WTC11 (cell line): ENCODE measurements at regions not wholly inside any gene's neighbourhood (a gene's known extent, or its start where the extent isn't known, plus 50 kb on each side); places are given as distances from the start of the nearest gene placed in this dataset.

Source experiments
- ATAC-seq: fragments of 200-7000 bp; cut with Tn5 transposase; 2 replicates; pipeline ENCODE4 v1.10.0; 2021; ENCODE audit warnings: mild to moderate bottlenecking, moderate library complexity
- CTCF ChIA-PET: fragments of 300-600 bp; sonication (Branson Sonifier 250); formaldehyde crosslinking; loops from one replicate; lab custom pipeline; 2021; ENCODE audit warnings: antibody characterized with exemption; lab: Charles Lee
- POLR2A ChIA-PET: fragments of 350-600 bp; sonication (Branson Sonifier 250); formaldehyde crosslinking; loops from one replicate; lab custom pipeline; 2021; ENCODE audit warnings: antibody characterized with exemption; lab: Charles Lee
- DNase-seq: peaks from one replicate; pipeline ENCODE4 v3.0.0; 2021; ENCODE audit warnings: low spot score
- H3K27ac Mint-ChIP-seq: 2 replicates; pipeline ENCODE4 v1.8.0; 2021; ENCODE audit warnings: mixed read lengths
- H3K27me3 Mint-ChIP-seq: 2 replicates; pipeline ENCODE4 v1.8.0; 2021; ENCODE audit warnings: low read depth, mild to moderate bottlenecking, moderate library complexity, mixed read lengths
- H3K36me3 Mint-ChIP-seq: 2 replicates; pipeline ENCODE4 v1.8.0; 2021; ENCODE audit warnings: mixed read lengths
- H3K4me1 Mint-ChIP-seq: 2 replicates; pipeline ENCODE4 v1.8.0; 2022; ENCODE audit warnings: mixed read lengths
- H3K4me3 Mint-ChIP-seq: 2 replicates; pipeline ENCODE4 v1.8.0; 2021; ENCODE audit warnings: mild to moderate bottlenecking, moderate library complexity, mixed read lengths
- H3K9me3 Mint-ChIP-seq: 2 replicates; pipeline ENCODE4 v1.8.0; 2021; ENCODE audit warnings: mixed read lengths
- ETV6 ChIP-seq: sonication (generic); formaldehyde crosslinking; IDR thresholded peaks from 2 replicates; pipeline ENCODE4 v1.8.1; 2022; ENCODE audit warnings: mild to moderate bottlenecking, missing genetic modification reagents
- FOXP4 ChIP-seq: sonication (generic); formaldehyde crosslinking; IDR thresholded peaks from 2 replicates; pipeline ENCODE4 v1.8.0; 2022; ENCODE audit warnings: mild to moderate bottlenecking, missing genetic modification reagents
- JAZF1 ChIP-seq: fragments of 250-450 bp; sonication (Bioruptor Pico); IDR thresholded peaks from 2 replicates; pipeline ENCODE4 v1.9.0; 2021; ENCODE audit warnings: moderate library complexity, mild to moderate bottlenecking, inconsistent platforms
- KAT7 ChIP-seq: sonication (generic); formaldehyde crosslinking; IDR thresholded peaks from 2 replicates; pipeline ENCODE4 v1.8.1; 2023; ENCODE audit warnings: missing genetic modification reagents, mild to moderate bottlenecking, borderline replicate concordance
- MYBL2 ChIP-seq: sonication (generic); formaldehyde crosslinking; IDR thresholded peaks from 2 replicates; pipeline ENCODE4 v1.8.1; 2023; ENCODE audit warnings: mild to moderate bottlenecking, moderate library complexity, missing genetic modification reagents
- NFATC4 ChIP-seq: fragments of 250-450 bp; sonication (Bioruptor Pico); IDR thresholded peaks from 2 replicates; pipeline ENCODE4 v1.9.0; 2021; ENCODE audit warnings: mild to moderate bottlenecking
- NFE2L1 ChIP-seq: sonication (generic); formaldehyde crosslinking; IDR thresholded peaks from 2 replicates; pipeline ENCODE4 v1.8.1; 2023; ENCODE audit warnings: missing genetic modification reagents
- NFYB ChIP-seq: sonication (generic); formaldehyde crosslinking; conservative IDR thresholded peaks from 2 replicates; pipeline ENCODE4 v1.8.0; 2022; ENCODE audit warnings: low read depth, missing genetic modification reagents
- SMAD3 ChIP-seq: sonication (generic); formaldehyde crosslinking; IDR thresholded peaks from 2 replicates; pipeline ENCODE4 v1.8.0; 2022; ENCODE audit warnings: missing genetic modification reagents, mild to moderate bottlenecking, borderline replicate concordance
- TCF7 ChIP-seq: sonication (generic); formaldehyde crosslinking; IDR thresholded peaks from 2 replicates; pipeline ENCODE4 v1.8.0; 2022; ENCODE audit warnings: mild to moderate bottlenecking, low read depth, missing genetic modification reagents, moderate library complexity
- ZMAT4 ChIP-seq: fragments of 250-450 bp; sonication (Bioruptor Pico); IDR thresholded peaks from 2 replicates; pipeline ENCODE4 v1.9.0; 2021; ENCODE audit warnings: mild to moderate bottlenecking
- ZNF138 ChIP-seq: sonication (generic); formaldehyde crosslinking; conservative IDR thresholded peaks from 2 replicates; pipeline ENCODE4 v1.8.1; 2022; ENCODE audit warnings: mild to moderate bottlenecking, moderate library complexity, missing genetic modification reagents
- ZNF232 ChIP-seq: sonication (generic); formaldehyde crosslinking; IDR thresholded peaks from 2 replicates; pipeline ENCODE4 v1.8.0; 2022; ENCODE audit warnings: mild to moderate bottlenecking, missing genetic modification reagents
- ZNF317 ChIP-seq: sonication (generic); formaldehyde crosslinking; IDR thresholded peaks from 2 replicates; pipeline ENCODE4 v1.8.1; 2023; ENCODE audit warnings: low read depth, mild to moderate bottlenecking, moderate library complexity, missing genetic modification reagents, borderline replicate concordance
- TF ChIP-seq, protein P1 (sequence below): sonication (generic); formaldehyde crosslinking; IDR thresholded peaks from 2 replicates; pipeline ENCODE4 v1.8.1; 2023; ENCODE audit warnings: mild to moderate bottlenecking, moderate library complexity, missing genetic modification reagents
- TF ChIP-seq, protein P2 (sequence below): sonication (generic); formaldehyde crosslinking; IDR thresholded peaks from 2 replicates; pipeline ENCODE4 v1.8.1; 2022; ENCODE audit warnings: mild to moderate bottlenecking, moderate library complexity, missing genetic modification reagents
- TF ChIP-seq, protein P3 (sequence below): sonication (generic); formaldehyde crosslinking; IDR thresholded peaks from 2 replicates; pipeline ENCODE4 v1.8.1; 2023; ENCODE audit warnings: mild to moderate bottlenecking, missing genetic modification reagents
- TF ChIP-seq, protein P4 (sequence below): sonication (generic); formaldehyde crosslinking; IDR thresholded peaks from 2 replicates; pipeline ENCODE4 v1.8.1; 2022; ENCODE audit warnings: low read depth, mild to moderate bottlenecking, moderate library complexity, missing genetic modification reagents, borderline replicate concordance

- H3K27ac Mint-ChIP-seq: no peak overlapping the region
- no peaks in the 10 kb centered on the region for H3K27me3 Mint-ChIP-seq
- H3K4me3 Mint-ChIP-seq: no peak overlapping the region
- H3K4me1 Mint-ChIP-seq: no peaks in the 10 kb centered on the region
- TF ChIP-seq TCF7 (CRISPR knock-in tag): no peak
- ATAC-seq (no peak), DNase-seq (no peak)
- POLR2A ChIA-PET: no interaction called here
- H3K36me3 Mint-ChIP-seq: no peaks in the 10 kb centered on the region
- CTCF ChIA-PET: interaction anchor here (1.1 to 1.6 kb wide), 2 partner anchors 154 to 829 kb away, joined by 3 to 6 read pairs; no protein-coding TSS in a partner anchor
- no peaks in the 10 kb centered on the region for H3K9me3 Mint-ChIP-seq
These were observed 763.0 kb upstream of the ACVR2A start for GRCh38 chr2:147081831-147082230.

GRCh38 chr2:147076634-147077033 lies 768.2 kb upstream of the ACVR2A start:
- no peaks in the 10 kb centered on the region for H3K36me3 Mint-ChIP-seq
- no peak for DNase-seq
- no peak overlapping the region for H3K4me3 Mint-ChIP-seq
- ChIA-PET CTCF (no interaction called here), POLR2A (no interaction called here)
- H3K9me3 Mint-ChIP-seq: no peaks in the 10 kb centered on the region
- H3K27ac Mint-ChIP-seq: no peak overlapping the region
- TF ChIP-seq KAT7 (CRISPR knock-in tag) (no peak), NFYB (CRISPR knock-in tag) (no peak), SMAD3 (CRISPR knock-in tag) (no peak), FOXP4 (CRISPR knock-in tag) (no peak), ETV6 (CRISPR knock-in tag) (no peak), ZNF317 (no peak), JAZF1 (CRISPR knock-in tag) (no peak), ZNF232 (no peak), NFATC4 (CRISPR knock-in tag) (no peak), NFE2L1 (CRISPR knock-in tag) (no peak), MYBL2 (CRISPR knock-in tag) (no peak), ZNF138 (no peak), ZMAT4 (CRISPR knock-in tag) (no peak)
- TF ChIP-seq, protein P1, sequence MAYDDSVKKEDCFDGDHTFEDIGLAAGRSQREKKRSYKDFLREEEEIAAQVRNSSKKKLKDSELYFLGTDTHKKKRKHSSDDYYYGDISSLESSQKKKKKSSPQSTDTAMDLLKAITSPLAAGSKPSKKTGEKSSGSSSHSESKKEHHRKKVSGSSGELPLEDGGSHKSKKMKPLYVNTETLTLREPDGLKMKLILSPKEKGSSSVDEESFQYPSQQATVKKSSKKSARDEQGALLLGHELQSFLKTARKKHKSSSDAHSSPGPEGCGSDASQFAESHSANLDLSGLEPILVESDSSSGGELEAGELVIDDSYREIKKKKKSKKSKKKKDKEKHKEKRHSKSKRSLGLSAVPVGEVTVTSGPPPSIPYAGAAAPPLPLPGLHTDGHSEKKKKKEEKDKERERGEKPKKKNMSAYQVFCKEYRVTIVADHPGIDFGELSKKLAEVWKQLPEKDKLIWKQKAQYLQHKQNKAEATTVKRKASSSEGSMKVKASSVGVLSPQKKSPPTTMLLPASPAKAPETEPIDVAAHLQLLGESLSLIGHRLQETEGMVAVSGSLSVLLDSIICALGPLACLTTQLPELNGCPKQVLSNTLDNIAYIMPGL (CRISPR knock-in tag): no peak
- TF ChIP-seq, protein P2, sequence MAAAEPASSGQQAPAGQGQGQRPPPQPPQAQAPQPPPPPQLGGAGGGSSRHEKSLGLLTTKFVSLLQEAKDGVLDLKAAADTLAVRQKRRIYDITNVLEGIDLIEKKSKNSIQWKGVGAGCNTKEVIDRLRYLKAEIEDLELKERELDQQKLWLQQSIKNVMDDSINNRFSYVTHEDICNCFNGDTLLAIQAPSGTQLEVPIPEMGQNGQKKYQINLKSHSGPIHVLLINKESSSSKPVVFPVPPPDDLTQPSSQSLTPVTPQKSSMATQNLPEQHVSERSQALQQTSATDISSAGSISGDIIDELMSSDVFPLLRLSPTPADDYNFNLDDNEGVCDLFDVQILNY: no peak
- TF ChIP-seq, protein P3, sequence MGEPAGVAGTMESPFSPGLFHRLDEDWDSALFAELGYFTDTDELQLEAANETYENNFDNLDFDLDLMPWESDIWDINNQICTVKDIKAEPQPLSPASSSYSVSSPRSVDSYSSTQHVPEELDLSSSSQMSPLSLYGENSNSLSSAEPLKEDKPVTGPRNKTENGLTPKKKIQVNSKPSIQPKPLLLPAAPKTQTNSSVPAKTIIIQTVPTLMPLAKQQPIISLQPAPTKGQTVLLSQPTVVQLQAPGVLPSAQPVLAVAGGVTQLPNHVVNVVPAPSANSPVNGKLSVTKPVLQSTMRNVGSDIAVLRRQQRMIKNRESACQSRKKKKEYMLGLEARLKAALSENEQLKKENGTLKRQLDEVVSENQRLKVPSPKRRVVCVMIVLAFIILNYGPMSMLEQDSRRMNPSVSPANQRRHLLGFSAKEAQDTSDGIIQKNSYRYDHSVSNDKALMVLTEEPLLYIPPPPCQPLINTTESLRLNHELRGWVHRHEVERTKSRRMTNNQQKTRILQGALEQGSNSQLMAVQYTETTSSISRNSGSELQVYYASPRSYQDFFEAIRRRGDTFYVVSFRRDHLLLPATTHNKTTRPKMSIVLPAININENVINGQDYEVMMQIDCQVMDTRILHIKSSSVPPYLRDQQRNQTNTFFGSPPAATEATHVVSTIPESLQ (CRISPR knock-in tag): no peak
- TF ChIP-seq, protein P4, sequence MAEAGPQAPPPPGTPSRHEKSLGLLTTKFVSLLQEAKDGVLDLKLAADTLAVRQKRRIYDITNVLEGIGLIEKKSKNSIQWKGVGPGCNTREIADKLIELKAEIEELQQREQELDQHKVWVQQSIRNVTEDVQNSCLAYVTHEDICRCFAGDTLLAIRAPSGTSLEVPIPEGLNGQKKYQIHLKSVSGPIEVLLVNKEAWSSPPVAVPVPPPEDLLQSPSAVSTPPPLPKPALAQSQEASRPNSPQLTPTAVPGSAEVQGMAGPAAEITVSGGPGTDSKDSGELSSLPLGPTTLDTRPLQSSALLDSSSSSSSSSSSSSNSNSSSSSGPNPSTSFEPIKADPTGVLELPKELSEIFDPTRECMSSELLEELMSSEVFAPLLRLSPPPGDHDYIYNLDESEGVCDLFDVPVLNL (CRISPR knock-in tag): no peak
- TF ChIP-seq, all 79 proteins: peak for 0
- ATAC-seq: no peak
- Mint-ChIP-seq H3K4me1 (no peaks in the 10 kb centered on the region), H3K27me3 (no peaks in the 10 kb centered on the region)
